NCI-H2196 (cell line): ENCODE measurements at regions not wholly inside any gene's neighbourhood (a gene's known extent, or its start where the extent isn't known, plus 50 kb on each side); places are given as distances from the start of the nearest gene placed in this dataset.
"Not testable (repeated sequence)": the region's sequence is repeated elsewhere in the genome, so short reads cannot be mapped to it uniquely, and the experiment has no call there.

Experiments
- DNase-seq: peaks from one replicate; lab custom pipeline; 2025; ENCODE audit not compliant: unreplicated experiment; lab: John Stamatoyannopoulos, UW

- DNase-seq: not testable (repeated sequence)
These were observed 186.6 kb downstream of the ID4 start for GRCh38 chr6:20023549-20024315.

- no peak for DNase-seq
These were observed 187.1 kb downstream of the ID4 start for GRCh38 chr6:20024316-20024673.

- DNase-seq: no peak
These were observed 187.3 kb downstream of the MBOAT1 start for GRCh38 chr6:20024978-20025377.

- DNase-seq: no peak
These were observed 186.6 kb downstream of the MBOAT1 start for GRCh38 chr6:20025681-20026080.

GRCh38 chr6:20028143-20028542 is 184.1 kb downstream of the MBOAT1 start:
- no peak for DNase-seq

GRCh38 chr6:20028562-20028961 is 183.7 kb downstream of the MBOAT1 start:
- no peak for DNase-seq

GRCh38 chr6:20029979-20030378 is 182.3 kb downstream of the MBOAT1 start:
- no peak for DNase-seq

GRCh38 chr6:20031342-20031741 is 180.9 kb downstream of the MBOAT1 start:
- no peak for DNase-seq

- DNase-seq: peak; percentile 30
These were observed 178.4 kb downstream of the MBOAT1 start for GRCh38 chr6:20033697-20034407.

GRCh38 chr6:20034408-20034769 is 177.9 kb downstream of the MBOAT1 start:
- DNase-seq: no peak

GRCh38 chr6:20036141-20036677 is 176.1 kb downstream of the MBOAT1 start:
- no peak for DNase-seq

GRCh38 chr6:20038410-20039204 is 173.7 kb downstream of the MBOAT1 start:
- DNase-seq: no peak

GRCh38 chr6:20044883-20045282 is 167.4 kb downstream of the MBOAT1 start:
- no peak for DNase-seq
